ENCODE measurements at regions not wholly inside any gene's neighbourhood (a gene's known extent, or its start where the extent isn't known, plus 50 kb on each side); places are given as distances from the start of the nearest gene placed in this dataset.

DNA sequence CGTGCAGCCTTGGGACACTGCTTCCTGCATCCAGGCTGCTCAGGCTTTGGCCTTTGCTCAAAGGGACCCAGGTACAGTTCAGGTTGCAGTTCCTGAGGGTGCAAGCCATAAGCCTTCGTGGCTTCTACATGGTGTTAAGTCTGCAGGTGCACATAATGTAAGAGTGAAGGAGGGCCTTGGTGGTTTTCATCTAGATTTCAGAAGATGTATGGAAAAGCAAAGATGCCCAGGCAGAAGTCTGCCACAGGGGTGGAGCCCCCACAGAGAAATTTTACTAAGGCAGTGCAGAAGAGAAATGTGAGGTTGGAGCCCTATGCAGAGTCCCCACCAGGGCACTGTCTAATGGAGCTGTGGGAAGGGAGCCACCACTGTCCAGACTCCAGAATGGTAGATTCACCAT lies 200.9 kb downstream of the ICE1 start:
- TF ChIP-seq, protein P1, sequence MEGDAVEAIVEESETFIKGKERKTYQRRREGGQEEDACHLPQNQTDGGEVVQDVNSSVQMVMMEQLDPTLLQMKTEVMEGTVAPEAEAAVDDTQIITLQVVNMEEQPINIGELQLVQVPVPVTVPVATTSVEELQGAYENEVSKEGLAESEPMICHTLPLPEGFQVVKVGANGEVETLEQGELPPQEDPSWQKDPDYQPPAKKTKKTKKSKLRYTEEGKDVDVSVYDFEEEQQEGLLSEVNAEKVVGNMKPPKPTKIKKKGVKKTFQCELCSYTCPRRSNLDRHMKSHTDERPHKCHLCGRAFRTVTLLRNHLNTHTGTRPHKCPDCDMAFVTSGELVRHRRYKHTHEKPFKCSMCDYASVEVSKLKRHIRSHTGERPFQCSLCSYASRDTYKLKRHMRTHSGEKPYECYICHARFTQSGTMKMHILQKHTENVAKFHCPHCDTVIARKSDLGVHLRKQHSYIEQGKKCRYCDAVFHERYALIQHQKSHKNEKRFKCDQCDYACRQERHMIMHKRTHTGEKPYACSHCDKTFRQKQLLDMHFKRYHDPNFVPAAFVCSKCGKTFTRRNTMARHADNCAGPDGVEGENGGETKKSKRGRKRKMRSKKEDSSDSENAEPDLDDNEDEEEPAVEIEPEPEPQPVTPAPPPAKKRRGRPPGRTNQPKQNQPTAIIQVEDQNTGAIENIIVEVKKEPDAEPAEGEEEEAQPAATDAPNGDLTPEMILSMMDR (IDR thresholded peaks at IDR 0.05), result no peak
- no peak for TF ChIP-seq EP300 (IDR thresholded peaks at IDR 0.05)
- no peak for TF ChIP-seq POLR2A (IDR thresholded peaks at IDR 0.05)

Measured in sigmoid colon (tissue), 4 donors.